Endometrium (tissue), 2 donors: ENCODE measurements at regions not wholly inside any gene's neighbourhood (a gene's known extent, or its start where the extent isn't known, plus 50 kb on each side); places are given as distances from the start of the nearest gene placed in this dataset.
A peak's percentile ranks its signal among the peaks of the same experiment; 100 is the strongest.
"Not testable (repeated sequence)": the region's sequence is repeated elsewhere in the genome, so short reads cannot be mapped to it uniquely, and the experiment has no call there.

Source experiments
- FAIRE-seq: peaks from 2 replicates; lab custom pipeline; 2012; peaks lifted over from hg19 to GRCh38; lab: Jason Lieb, UNC
- donor health status: control.
- donor health status: control.

DNA sequence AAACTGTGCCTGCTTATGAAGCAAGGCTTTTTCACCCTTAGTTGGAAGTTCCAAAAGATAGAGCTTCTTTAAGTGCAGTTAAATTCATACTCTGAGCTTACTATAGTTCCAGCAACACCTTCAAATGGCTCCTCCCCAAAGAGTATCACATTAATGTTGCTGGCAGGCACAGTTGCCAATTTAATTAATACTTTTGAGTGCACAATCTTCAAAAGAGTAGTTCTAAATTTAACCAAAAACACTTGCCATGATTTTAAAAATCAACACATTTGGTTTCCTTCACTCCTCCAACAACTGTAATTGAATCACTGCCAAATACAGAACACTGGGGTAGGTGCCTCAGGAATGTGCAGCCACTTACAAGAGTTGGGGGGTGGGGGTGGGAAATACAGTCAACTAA lies 150.6 kb upstream of the UBE2E3 start:
- FAIRE-seq, result no peak

- no peak for FAIRE-seq
Measured at GRCh38 chr2:180829261-180829660, 151.1 kb upstream of the UBE2E3 start.

- FAIRE-seq, result no peak
Measured at GRCh38 chr2:180828756-180829155, 151.6 kb upstream of the UBE2E3 start.

DNA sequence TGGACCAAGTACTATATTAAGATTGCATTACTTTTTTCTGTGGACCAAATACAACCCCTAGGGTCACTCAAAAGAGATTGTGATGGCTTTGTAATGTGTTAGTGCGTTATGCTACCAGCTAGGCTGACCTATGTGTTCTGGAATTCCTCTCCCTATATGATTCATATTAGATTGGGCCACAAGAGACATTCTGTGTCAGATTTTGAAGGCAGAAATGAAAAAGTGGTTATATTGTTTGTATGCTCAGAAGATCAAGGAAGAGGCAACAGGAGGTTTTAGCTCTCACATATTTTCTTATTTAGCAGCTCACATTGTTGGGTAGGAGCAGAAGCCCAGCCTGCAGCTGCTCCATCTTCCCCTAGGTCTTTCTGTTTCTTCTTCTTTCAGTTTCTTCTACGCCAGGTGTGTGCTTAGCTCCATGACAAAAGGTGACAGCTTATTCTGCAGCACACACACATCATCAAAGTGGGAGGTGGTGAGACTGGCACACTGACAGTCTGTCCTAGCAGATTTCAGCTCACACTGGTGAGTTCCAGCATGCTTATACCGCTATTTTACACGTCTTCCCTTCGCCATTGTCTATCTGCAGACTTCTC lies 156.8 kb upstream of the UBE2E3 start:
- no peak for FAIRE-seq

- no peak for FAIRE-seq
Measured at GRCh38 chr2:180819106-180819505, 161.3 kb upstream of the UBE2E3 start.

GRCh38 chr2:180818700-180819099 lies 161.7 kb upstream of the UBE2E3 start:
- not testable (repeated sequence) for FAIRE-seq

DNA sequence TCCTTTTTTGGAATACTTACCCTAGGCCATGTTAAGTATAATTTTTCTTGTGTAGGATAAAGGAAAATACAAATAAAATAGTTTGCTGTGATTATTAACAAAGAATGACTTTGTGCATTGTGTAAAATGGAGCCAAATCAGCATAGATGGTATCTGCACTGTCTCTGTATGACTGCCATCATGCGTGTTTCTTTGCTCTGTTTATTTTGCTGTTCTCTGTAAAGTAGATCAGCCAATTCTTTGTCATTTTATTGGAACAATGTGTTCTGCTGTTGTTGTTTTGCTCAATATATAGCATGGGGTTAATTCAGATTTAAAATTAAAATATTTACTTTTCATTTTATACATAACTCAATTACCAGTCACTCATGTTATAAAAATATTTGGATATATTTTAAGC lies 181.3 kb upstream of the UBE2E3 start:
- peak; percentile 74 for FAIRE-seq

DNA sequence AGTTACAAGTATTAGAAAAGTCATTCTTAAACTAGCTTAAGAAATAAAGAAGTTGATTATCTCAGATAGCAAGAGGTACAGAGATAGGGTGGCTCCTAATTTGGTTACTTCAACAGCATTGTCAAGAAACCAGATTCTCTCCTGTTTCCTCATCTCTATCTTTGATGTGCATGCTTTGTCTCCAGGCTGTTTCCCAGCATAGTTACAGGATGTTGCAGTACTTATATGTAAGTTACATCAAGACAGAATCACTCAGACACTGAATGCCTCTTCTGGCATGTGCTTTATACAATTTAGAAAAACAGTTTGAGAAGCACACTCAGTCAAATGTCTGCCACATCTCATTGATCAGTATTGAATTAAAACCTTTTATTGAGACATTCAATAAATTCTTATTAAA lies 189.5 kb upstream of the UBE2E3 start:
- no peak for FAIRE-seq

DNA sequence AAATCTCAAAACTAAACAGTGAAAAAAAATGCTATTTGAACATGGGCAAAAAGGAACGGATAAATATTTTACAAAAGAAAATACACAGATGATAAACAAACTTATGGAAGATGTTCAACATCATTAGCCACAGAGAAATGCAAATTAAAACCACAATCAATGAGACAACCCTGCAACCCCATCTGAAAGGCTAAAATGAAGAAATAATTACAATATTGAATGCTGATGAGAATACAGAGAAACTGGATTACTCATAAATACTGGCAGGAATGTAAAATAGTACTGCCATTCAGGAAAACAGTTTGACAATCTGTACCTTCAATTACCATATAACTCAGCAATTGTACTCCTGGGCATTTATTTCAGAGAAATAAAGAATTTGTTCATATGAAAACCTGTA lies 193.1 kb upstream of the UBE2E3 start:
- FAIRE-seq, result no peak

GRCh38 chr2:180781276-180781675 lies 199.1 kb upstream of the UBE2E3 start:
- FAIRE-seq, result no peak

GRCh38 chr2:180778291-180778690 lies 202.1 kb upstream of the UBE2E3 start:
- no peak for FAIRE-seq

DNA sequence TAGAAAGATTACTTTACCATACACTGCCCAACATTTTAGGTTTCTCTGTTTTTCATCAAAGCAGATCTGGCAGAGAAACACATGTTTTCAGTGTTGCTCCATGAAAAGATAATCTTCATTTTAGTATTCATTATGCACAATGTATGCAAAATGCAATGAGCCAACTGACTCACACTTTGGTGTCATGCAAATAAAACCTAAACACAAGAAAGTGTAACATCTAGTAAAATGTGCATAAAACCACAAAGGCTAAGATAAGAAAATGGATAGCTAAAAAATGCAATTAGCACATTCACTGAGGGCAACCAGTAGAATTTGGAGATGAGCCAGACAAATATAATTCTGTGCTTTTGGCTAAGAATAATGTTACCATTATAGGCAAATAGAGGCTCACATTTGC lies 203.5 kb upstream of the UBE2E3 start:
- FAIRE-seq, result no peak

DNA sequence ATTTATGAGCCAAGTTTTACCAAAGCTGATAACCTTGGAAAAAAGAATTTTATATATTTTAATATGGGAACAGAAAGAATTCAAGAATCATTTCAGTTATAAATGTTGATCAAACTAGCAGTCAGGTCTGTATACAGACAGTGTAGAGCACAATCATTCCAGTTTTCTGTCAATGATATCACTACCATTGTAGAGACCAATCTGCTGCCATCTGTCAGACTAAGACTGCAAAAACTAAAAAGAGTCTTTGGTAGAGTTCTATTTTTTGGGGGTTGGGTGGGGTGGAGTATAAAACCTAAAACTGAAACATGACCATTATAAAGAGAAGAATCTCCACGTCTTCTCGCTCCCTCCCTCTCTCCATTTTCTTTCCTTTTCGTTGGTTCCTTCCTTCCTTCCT lies 204.7 kb upstream of the UBE2E3 start:
- no peak for FAIRE-seq

- FAIRE-seq, result not testable (repeated sequence)
Measured at GRCh38 chr2:180765316-180765715, 215.1 kb upstream of the UBE2E3 start.

DNA sequence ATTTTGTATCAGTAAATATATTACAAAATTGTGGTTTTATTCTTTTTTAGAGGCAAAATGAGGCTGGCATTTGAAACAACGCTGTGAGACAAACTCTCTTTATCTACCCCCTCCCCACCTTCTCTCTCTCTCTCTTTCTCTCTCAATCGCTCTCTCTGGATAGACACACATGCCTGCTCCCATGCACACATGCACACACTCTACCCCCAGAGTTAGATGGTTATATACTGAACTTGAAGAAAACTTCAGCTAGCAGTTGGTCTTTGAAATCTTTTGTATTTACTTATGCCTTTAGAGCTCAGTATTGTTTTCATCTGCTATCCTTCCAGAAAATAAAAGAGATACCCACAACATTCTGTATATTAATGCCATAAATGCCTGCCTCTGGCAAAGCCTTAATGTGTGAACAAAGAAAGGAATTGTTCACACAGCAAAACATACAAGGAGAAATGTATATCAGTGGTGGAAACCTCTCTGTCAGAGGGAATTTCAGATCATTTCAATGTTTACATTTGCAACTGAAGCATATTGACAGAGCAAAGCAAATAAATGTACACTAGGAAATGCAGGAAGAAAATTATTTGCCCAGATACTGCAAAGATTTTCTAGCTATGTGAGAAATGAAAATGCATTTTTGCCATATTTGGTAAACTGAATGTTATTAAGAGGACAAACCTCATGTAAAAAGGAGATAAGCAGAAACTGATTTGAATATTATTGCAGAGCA lies 217.0 kb upstream of the UBE2E3 start:
- no peak for FAIRE-seq

GRCh38 chr2:180761224-180761623 lies 219.2 kb upstream of the UBE2E3 start:
- no peak for FAIRE-seq

GRCh38 chr2:180759631-180760030 lies 220.8 kb upstream of the UBE2E3 start:
- no peak for FAIRE-seq

DNA sequence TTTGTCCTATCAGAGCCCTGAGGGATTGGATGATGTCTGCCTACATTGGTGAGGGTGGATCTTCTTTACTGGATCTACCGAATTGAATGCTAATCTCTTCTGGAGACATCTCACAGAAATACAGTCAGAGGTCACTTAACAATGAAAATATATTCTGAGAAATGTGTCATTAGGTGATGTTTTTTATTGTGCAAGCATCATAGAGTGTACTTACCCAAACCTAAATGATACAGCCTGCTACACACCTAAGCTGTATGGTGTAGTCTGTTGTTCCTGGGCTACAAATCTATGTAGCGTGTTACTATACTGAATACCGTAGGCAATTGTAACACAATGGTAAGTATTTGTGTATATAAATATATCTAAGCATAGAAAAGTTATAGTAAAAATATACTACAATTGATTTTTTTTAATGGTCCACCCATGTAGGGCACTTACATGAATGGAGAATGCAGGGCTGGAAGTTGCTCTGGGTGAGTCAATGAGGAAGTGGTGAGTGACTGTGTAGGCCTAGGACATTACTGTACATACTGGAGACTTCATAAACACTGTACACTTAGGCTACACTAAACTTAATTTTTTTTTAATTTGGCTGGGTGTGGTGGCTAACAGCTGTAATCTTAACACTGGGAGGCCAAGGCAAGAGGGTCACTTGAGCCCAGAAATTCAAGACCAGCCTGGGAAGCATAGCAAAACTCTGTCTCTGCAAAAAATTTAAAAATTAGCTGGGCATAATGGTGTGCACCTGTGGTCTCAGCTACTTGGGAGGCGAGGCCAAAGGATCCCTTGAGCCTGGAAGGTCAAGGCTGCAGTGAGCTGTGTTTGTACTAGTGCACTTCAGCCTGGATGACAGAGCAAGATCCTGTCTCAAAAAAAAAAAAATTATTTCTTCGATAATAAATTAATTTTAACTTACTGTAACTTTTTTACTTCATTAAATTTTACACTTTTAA lies 226.3 kb upstream of the UBE2E3 start:
- FAIRE-seq, result peak; percentile 46

DNA sequence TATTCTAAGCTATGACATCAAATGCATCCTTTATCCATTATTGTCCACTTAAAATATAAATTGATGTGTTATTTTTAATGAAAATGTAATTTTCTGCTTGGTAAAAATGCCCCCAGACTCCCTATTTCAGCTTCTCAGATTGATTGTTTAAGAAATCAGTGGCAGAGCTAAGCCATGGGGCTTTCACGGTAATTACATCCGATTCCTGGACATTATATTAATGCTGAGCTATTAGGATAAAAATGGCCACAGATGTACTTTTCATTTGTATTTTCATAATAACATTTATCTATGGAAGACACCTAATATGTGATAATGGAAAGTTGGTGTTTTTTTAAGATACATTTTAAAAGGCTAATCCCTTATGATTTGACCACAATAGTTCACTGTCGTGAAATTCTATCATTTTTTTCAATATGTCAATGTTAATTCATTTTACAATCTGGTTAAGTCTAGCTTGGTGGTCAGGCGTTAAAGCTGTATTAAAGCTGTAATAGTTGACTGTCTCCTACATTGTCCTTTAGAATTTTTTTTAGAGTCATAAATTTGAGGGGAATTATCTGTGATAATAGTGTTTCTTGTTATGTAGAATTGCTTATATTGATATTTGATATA lies 229.0 kb upstream of the UBE2E3 start:
- no peak for FAIRE-seq

DNA sequence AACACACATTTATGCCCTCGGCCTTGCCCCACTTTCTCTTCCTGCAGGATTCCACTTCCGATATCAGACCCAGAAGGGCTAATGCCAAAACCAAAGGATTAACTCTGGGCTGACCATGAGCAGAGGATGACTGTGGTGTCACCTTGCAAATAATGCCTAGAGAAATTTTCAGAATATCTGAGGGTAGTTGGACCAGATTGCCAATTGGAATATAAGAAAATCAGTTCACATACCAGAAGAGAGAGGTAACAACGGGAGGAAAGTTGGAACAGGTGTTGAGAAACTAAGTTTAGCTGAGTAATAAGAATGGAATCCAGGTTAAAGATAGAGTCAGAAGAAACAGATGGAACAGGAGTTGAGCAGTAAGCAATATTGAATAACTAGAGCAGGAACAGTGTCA lies 232.7 kb upstream of the UBE2E3 start:
- no peak for FAIRE-seq

DNA sequence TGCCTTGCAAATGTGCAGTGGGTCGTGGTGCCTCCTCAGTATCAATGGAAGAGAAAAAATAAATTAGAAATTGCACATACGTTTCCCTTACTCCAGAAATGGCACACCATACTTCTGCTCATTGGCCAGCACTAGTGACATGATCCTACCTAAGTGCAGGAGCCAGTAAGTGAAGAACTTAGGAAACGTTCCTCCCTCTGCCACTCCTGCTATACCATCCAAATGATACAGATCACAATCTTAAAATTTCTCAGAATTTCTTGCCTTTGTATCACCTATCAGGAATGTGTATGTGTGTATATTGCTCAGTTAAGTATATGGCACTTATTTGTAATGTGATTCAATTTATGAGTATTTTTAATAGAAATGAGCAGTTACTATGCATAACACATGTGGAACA lies 237.0 kb upstream of the UBE2E3 start:
- no peak for FAIRE-seq

GRCh38 chr2:180742801-180743200 lies 237.6 kb upstream of the UBE2E3 start:
- FAIRE-seq, result no peak

- FAIRE-seq, result no peak
Measured at GRCh38 chr2:180739070-180739469, 241.3 kb upstream of the UBE2E3 start.
